GDM1 (cell line): ENCODE measurements at regions not wholly inside any gene's neighbourhood (a gene's known extent, or its start where the extent isn't known, plus 50 kb on each side); places are given as distances from the start of the nearest gene placed in this dataset.

ENCODE experiments used
- DNase-seq: peaks from one replicate; lab custom pipeline; 2025; lab: John Stamatoyannopoulos, UW

GRCh38 chr11:80054582-80055165 is 613.8 kb upstream of the TENM4 start:
- DNase-seq, result no peak

- DNase-seq, result no peak
These were observed 607.7 kb upstream of the TENM4 start for GRCh38 chr11:80048513-80048912.

GRCh38 chr11:80041136-80042000 is 600.5 kb upstream of the TENM4 start:
- DNase-seq, result no peak

GRCh38 chr11:80034801-80035200 is 594.0 kb upstream of the TENM4 start:
- no peak for DNase-seq

- no peak for DNase-seq
These were observed 590.3 kb upstream of the TENM4 start for GRCh38 chr11:80031014-80031600.

GRCh38 chr11:80028998-80029397 is 588.2 kb upstream of the TENM4 start:
- DNase-seq, result no peak

GRCh38 chr11:80024119-80024518 is 583.3 kb upstream of the TENM4 start:
- DNase-seq, result no peak

GRCh38 chr11:80023386-80023785 is 582.6 kb upstream of the TENM4 start:
- DNase-seq, result no peak

GRCh38 chr11:80010536-80010935 is 569.7 kb upstream of the TENM4 start:
- DNase-seq, result no peak

GRCh38 chr11:80009081-80009480 is 568.3 kb upstream of the TENM4 start:
- no peak for DNase-seq

GRCh38 chr11:80007616-80008015 is 566.8 kb upstream of the TENM4 start:
- no peak for DNase-seq

- no peak for DNase-seq
These were observed 549.3 kb upstream of the TENM4 start for GRCh38 chr11:79990141-79990540.

GRCh38 chr11:79982185-79982584 is 541.4 kb upstream of the TENM4 start:
- no peak for DNase-seq

- DNase-seq, result no peak
These were observed 540.1 kb upstream of the TENM4 start for GRCh38 chr11:79980916-79981315.

GRCh38 chr11:79973721-79974617 is 533.1 kb upstream of the TENM4 start:
- no peak for DNase-seq

GRCh38 chr11:79971255-79971654 is 530.4 kb upstream of the TENM4 start:
- no peak for DNase-seq

GRCh38 chr11:79966592-79966991 is 525.8 kb upstream of the TENM4 start:
- no peak for DNase-seq

GRCh38 chr11:79963856-79964645 is 523.2 kb upstream of the TENM4 start:
- no peak for DNase-seq

- no peak for DNase-seq
These were observed 519.6 kb upstream of the TENM4 start for GRCh38 chr11:79960461-79960860.

- DNase-seq, result no peak
These were observed 518.5 kb upstream of the TENM4 start for GRCh38 chr11:79959318-79959717.

GRCh38 chr11:79957702-79958101 is 516.9 kb upstream of the TENM4 start:
- no peak for DNase-seq
